ENCODE measurements at regions not wholly inside any gene's neighbourhood (a gene's known extent, or its start where the extent isn't known, plus 50 kb on each side); places are given as distances from the start of the nearest gene placed in this dataset.

DNA sequence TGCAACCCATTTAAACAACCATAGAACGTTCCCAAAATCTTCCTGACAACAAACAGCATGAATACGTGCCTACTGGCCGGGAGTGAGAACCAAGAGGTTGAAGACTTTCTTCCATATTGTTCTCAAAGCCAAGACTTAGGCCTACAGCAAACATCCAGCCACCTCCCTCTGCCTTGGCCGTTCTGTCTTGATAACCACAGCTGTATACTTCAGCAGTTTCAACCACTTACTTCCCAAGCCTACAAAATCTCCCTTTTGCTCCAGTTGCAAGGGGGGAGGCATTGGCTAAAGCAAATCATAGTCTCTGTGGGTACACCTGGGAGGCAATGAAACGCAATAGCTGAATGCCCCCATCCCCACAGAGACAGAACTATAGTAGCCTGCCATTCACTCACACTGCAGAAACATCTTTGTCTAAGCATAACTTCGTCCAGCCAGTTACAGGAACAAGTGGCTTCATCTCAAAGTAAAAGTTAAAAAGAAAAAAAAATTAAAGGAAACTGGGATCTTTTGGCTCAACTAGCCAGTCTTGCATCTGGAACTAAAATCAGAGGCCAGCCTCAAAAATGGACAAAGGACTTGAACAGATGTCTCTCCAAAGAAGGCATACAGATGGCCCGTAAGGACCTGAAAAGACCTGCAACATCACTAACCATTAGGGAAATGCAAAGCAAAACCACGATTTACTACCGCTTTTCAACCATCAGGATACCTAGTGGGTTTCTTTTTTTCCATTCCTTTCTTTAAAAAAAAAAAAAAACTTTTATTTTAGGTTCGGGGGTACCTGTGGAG lies 186.0 kb downstream of the PSMG1 start:
- intact Hi-C loops (cut with DNase I) = no loop called here
- TF ChIP-seq, protein P1, sequence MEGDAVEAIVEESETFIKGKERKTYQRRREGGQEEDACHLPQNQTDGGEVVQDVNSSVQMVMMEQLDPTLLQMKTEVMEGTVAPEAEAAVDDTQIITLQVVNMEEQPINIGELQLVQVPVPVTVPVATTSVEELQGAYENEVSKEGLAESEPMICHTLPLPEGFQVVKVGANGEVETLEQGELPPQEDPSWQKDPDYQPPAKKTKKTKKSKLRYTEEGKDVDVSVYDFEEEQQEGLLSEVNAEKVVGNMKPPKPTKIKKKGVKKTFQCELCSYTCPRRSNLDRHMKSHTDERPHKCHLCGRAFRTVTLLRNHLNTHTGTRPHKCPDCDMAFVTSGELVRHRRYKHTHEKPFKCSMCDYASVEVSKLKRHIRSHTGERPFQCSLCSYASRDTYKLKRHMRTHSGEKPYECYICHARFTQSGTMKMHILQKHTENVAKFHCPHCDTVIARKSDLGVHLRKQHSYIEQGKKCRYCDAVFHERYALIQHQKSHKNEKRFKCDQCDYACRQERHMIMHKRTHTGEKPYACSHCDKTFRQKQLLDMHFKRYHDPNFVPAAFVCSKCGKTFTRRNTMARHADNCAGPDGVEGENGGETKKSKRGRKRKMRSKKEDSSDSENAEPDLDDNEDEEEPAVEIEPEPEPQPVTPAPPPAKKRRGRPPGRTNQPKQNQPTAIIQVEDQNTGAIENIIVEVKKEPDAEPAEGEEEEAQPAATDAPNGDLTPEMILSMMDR (IDR thresholded peaks at IDR 0.05) = no peak
- no peak for TF ChIP-seq POLR2A (IDR thresholded peaks at IDR 0.05)
- no peak for DNase-seq
- Histone ChIP-seq H3K27ac (peak overlapping the region in 1 of 4 donors; percentile 5), H3K36me3 (replicated peaks in 1 of 2; ENCODE audit: insufficient read depth in 1 of 2, low read depth in 2 of 2) (no peaks in the 10 kb centered on the region), H3K4me1 (peaks cover 5% of the 10 kb centered on the region), H3K4me3 (no peak overlapping the region), H3K9me3 (no peaks in the 10 kb centered on the region), H3K27me3 (no peaks in the 10 kb centered on the region)
- no peak for ATAC-seq
- 60 to 72% methylated on average over 10 of the region's 10 CpGs for WGBS, 2 donors

DNA sequence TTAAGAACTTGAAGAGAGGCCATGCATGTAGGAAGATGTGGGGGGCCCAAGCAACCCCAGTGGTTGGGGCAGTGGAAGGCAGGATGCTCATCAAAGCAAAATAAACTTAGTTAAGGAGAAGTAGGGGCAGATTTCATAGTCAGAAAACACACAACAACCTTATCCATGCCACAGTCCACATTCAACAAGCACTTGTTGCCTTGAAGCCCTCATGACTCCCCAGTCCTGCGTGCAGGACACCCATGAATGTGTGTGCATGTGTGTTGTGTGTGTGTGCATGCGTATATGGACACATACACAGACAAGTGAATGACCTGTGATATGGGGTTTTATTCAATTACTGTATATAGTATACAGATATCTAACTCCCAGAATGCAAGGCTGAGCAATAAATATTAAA lies 186.9 kb downstream of the PSMG1 start:
- TF ChIP-seq POLR2A (IDR thresholded peaks at IDR 0.05) = no peak
- TF ChIP-seq, protein P1 (IDR thresholded peaks at IDR 0.05) = no peak
- 82 to 90% methylated on average over 2 of the region's 2 CpGs for WGBS, 2 donors
- Histone ChIP-seq H3K4me3 (no peak overlapping the region), H3K27me3 (no peaks in the 10 kb centered on the region), H3K9me3 (no peaks in the 10 kb centered on the region), H3K36me3 (replicated peaks in 1 of 2; ENCODE audit: insufficient read depth in 1 of 2, low read depth in 2 of 2) (no peaks in the 10 kb centered on the region), H3K4me1 (peaks cover 5% of the 10 kb centered on the region), H3K27ac (no peak overlapping the region)
- intact Hi-C loops (cut with DNase I) = no loop called here
- ATAC-seq = no peak
- no peak for DNase-seq

DNA sequence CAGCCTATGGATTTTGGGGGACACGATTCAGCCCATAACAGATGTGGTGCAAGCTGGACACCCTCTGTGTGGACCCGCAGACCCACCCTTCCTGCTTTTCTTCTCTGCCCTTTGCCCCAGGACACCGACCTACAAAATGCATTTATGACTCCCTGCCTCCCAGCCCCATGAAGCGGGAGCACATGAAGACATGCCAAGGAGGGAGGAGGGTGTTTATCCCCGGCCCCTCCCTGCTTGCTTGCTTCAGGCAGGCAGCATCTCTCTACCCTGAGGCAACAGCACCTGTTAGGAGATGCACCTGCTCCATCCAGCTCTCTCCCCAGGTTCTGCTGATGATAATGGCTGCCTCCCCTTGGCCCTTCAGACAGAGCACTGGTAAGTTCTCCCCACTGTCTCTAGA lies 187.5 kb downstream of the PSMG1 start:
- H3K27ac ChIP-seq = no peak overlapping the region
- TF ChIP-seq POLR2A (IDR thresholded peaks at IDR 0.05) = no peak
- TF ChIP-seq, protein P1 (IDR thresholded peaks at IDR 0.05) = no peak
- no peak overlapping the region for H3K4me3 ChIP-seq
- H3K9me3 ChIP-seq = no peaks in the 10 kb centered on the region
- H3K4me1 ChIP-seq = peaks cover 5% of the 10 kb centered on the region
- intact Hi-C loops (cut with DNase I) = no loop called here
- DNase-seq (no peak), ATAC-seq (no peak)
- no peaks in the 10 kb centered on the region for H3K27me3 ChIP-seq
- 71 to 74% methylated on average over 4 to 5 of the region's 5 CpGs for WGBS, 2 donors
- H3K36me3 ChIP-seq (replicated peaks in 1 of 2; ENCODE audit: insufficient read depth in 1 of 2, low read depth in 2 of 2) = no peaks in the 10 kb centered on the region

DNA sequence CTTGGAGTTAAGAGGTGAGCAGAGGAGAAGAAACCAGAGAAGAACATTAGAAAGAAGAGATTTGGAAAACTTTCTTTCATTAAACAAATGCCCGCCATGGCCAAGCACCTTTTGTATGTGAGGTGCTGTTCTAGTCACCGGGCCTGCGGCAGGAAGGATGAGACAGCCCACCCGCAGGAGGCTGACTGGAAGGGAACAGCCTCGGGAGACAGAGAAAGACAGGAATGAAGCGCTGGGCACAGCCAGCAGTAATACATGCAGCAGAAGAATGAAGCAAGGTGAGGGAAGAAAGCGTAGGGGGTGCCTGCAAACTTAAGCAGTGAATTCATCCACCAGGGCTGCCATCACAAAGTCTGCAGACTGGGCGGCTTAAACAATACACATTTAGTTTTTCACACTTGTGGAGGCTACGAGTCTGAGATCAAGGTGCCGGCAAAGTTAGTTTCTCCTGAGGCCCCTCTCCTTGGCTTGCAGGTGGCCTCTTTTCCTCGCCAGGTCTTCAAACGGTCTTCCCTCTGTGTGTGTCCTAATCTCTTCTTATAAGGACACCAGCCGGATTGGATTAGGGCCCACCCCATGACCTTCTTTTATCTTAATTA lies 188.1 kb downstream of the PSMG1 start:
- Histone ChIP-seq H3K4me1 (peaks cover 9% of the 10 kb centered on the region), H3K4me3 (no peak overlapping the region), H3K27ac (no peak overlapping the region), H3K36me3 (replicated peaks in 1 of 2; ENCODE audit: insufficient read depth in 1 of 2, low read depth in 2 of 2) (no peaks in the 10 kb centered on the region), H3K9me3 (no peaks in the 10 kb centered on the region), H3K27me3 (no peaks in the 10 kb centered on the region)
- TF ChIP-seq POLR2A (IDR thresholded peaks at IDR 0.05) = no peak
- TF ChIP-seq, protein P1 (IDR thresholded peaks at IDR 0.05) = no peak
- DNase-seq (no peak), ATAC-seq (no peak)
- WGBS, 2 donors = 74 to 76% methylated on average over 12 to 13 of the region's 13 CpGs
- intact Hi-C loops (cut with DNase I) = no loop called here

Measured in body of pancreas (tissue), 4 donors.